Right lobe of liver (tissue), 6 donors: ENCODE measurements at regions not wholly inside any gene's neighbourhood (a gene's known extent, or its start where the extent isn't known, plus 50 kb on each side); places are given as distances from the start of the nearest gene placed in this dataset.

Source experiments
- ATAC-seq, 4 donors: fragments of 200-7000 bp; cut with Tn5 transposase; one replicate each; pipeline ENCODE4 v1.9.1; 2020; ENCODE audit warnings: mild to moderate bottlenecking in 4 of 4, moderate library complexity in 4 of 4
- DNase-seq, 3 donors: peaks; one replicate each; pipeline ENCODE4 v3.0.0-alpha.2; 2020
- H3K27ac ChIP-seq, 3 donors: fragments of 200-600 bp; one replicate each; pipeline ENCODE4 v1.8.0; 2022
- H3K27me3 ChIP-seq, 2 donors: fragments of 200-600 bp; one replicate each; pipeline ENCODE4 v1.8.0; 2022
- H3K36me3 ChIP-seq, 4 donors: fragments of 200-600 bp; sonication (generic) in 1 of 4; one replicate each; pipeline versions ENCODE4 v1.5.1 to v1.8.0; 2017 to 2022; ENCODE audit warnings: control low read depth in 1 of 4
- H3K4me1 ChIP-seq, 4 donors: fragments of 200-600 bp; sonication (generic) in 1 of 4; one replicate each; pipeline versions ENCODE4 v1.5.1 to v1.8.0; 2017 to 2022; ENCODE audit warnings: control low read depth in 1 of 4
- H3K4me3 ChIP-seq, 3 donors: fragments of 200-600 bp; one replicate each; pipeline ENCODE4 v1.8.0; 2022
- H3K9me3 ChIP-seq, 4 donors: fragments of 200-600 bp; sonication (generic) in 1 of 4; one replicate each; pipeline versions ENCODE4 v1.5.1 to v1.8.0; 2017 to 2022; ENCODE audit warnings: control low read depth in 1 of 4
- POLR2A ChIP-seq: fragments of 450-650 bp; IDR thresholded peaks from one replicate; pipeline ENCODE4 v1.6.1; 2017; ENCODE audit warnings: antibody characterized with exemption, mild to moderate bottlenecking
- WGBS: methylation state at CpG from one replicate; pipeline ENCODE4 v1.1.6; 2018; ENCODE audit warnings: low coverage, low lambda C conversion rate; ENCODE audit not compliant: insufficient coverage; ENCODE audit errors: missing lambda C conversion rate; 5-methylcytosine and 5-hydroxymethylcytosine counted together
- intact Hi-C, 2 donors: fragments of 100-400 bp; cut with DNase I; formaldehyde crosslinking; loops; one replicate each; pipeline versions ENCODE4 v1.11.2 to v1.14.1; 2022
- TF ChIP-seq, protein P1 (sequence below), 4 donors: fragments of 200-600 bp in 3 of 4; fragments of 450-650 bp in 1 of 4; IDR thresholded peaks; one replicate each; pipeline versions ENCODE4 v1.5.1 to v1.8.0; 2016 to 2022; ENCODE audit warnings: antibody characterized with exemption in 4 of 4, mild to moderate bottlenecking in 2 of 4
- donor health status: DM: no; HTN: yes; CAD: no.
- donor health status: DM: no; HTN: no; CAD: no.
- donor health status: DM: no; HTN: no; CAD: no.
- donor health status: DM: no; HTN: yes; CAD: no.
- donor health status: DM: no; HTN: yes; CAD: no.

DNA sequence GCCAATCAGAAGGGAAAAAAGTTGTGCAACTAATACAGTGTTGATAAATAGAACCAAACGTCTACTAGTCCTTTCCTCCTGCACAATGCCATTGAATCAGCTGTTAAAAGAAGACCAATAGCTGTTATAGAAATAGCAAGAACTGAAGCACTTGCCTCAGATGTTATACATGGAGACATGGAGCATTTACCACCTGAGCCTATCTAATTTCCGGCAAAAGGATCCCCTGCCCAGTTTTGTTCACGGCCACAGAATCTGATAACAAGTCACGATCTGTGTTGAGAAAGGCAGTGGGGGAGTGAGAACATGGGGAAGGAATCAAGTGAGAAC, 285.4 kb downstream of the ZEB2 start:
- TF ChIP-seq, protein P1, sequence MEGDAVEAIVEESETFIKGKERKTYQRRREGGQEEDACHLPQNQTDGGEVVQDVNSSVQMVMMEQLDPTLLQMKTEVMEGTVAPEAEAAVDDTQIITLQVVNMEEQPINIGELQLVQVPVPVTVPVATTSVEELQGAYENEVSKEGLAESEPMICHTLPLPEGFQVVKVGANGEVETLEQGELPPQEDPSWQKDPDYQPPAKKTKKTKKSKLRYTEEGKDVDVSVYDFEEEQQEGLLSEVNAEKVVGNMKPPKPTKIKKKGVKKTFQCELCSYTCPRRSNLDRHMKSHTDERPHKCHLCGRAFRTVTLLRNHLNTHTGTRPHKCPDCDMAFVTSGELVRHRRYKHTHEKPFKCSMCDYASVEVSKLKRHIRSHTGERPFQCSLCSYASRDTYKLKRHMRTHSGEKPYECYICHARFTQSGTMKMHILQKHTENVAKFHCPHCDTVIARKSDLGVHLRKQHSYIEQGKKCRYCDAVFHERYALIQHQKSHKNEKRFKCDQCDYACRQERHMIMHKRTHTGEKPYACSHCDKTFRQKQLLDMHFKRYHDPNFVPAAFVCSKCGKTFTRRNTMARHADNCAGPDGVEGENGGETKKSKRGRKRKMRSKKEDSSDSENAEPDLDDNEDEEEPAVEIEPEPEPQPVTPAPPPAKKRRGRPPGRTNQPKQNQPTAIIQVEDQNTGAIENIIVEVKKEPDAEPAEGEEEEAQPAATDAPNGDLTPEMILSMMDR (IDR thresholded peaks at IDR 0.05) = no peak
- TF ChIP-seq POLR2A = no peak
- ATAC-seq = no peak
- WGBS = 57% methylated on average over 4 of the region's 4 CpGs

DNA sequence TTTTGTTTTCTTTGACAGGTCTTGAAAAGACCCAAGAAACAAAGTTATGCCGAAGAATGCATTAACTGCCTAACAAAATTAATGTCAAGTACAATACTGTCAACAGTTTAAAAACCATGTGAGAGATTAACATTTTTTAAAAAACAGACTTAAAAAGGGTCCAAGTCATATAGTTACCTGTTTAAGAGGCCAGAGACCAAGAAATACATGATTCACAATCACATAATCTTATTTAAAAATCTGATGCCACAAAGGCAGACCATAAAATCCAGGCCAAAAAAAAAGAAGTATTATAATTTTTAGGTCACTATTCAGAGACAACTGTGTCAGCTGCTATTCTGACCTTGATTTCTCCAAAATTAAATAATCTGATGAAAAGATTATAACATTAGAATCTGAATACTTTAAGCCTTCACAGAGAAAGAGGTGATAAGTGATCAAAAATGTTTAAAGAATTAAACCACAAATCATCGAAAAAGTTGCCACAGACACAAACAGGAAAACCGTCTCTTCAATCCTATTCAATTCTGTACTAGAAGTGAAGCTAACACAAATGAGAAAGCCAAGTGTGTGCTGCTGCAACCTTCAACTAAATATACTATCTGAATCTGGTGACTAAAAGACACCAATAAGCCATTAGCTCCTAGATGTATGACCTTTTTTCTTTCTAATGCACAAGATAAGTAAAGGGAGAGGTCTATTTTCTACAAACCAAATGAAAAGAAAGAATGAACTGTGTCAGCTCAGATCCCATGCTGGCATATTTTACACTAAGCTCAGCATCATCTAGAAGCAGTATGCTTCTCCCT, 286.0 kb downstream of the ZEB2 start:
- WGBS = 78% methylated on average over 3 of the region's 3 CpGs
- H3K27ac ChIP-seq = no peak overlapping the region

More for the DNA sequence above, 285.4 kb downstream of the ZEB2 start:
- no peaks in the 10 kb centered on the region for H3K36me3 ChIP-seq
- intact Hi-C loops = no loop called here
- H3K4me3 ChIP-seq = no peak overlapping the region
- H3K27ac ChIP-seq = no peak overlapping the region
- no peaks in the 10 kb centered on the region for H3K4me1 ChIP-seq
- no peaks in the 10 kb centered on the region for H3K9me3 ChIP-seq
- no peak for DNase-seq
- no peaks in the 10 kb centered on the region for H3K27me3 ChIP-seq

DNA sequence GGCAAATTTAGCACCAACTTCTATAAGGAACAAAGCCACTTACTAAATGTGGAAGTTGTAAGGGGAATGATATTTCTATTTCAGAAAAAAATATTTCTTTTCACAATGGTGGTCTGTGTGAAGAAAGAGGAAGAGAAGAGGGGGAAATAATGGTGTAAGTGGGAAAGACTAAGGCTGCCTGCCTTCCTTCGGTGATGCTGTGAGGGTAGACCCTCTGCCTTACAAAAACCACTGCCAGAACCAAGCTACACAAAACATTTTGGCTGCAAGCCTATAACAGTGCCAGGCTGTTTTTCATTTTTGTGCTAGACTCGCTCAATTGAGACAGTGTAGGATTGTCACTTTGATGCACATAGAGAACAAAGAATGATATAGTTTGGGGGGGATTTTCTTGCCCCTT, 286.6 kb downstream of the ZEB2 start:
- no peak overlapping the region for H3K27ac ChIP-seq
- WGBS = 65% methylated on average over 2 of the region's 2 CpGs
- TF ChIP-seq, protein P1 (IDR thresholded peaks at IDR 0.05) = no peak
- TF ChIP-seq POLR2A = no peak
- DNase-seq (no peak), ATAC-seq (no peak)
- no peaks in the 10 kb centered on the region for H3K27me3 ChIP-seq
- no peaks in the 10 kb centered on the region for H3K9me3 ChIP-seq
- no peak overlapping the region for H3K4me3 ChIP-seq
- intact Hi-C loops = no loop called here
- no peaks in the 10 kb centered on the region for H3K4me1 ChIP-seq
- no peaks in the 10 kb centered on the region for H3K36me3 ChIP-seq

More for the DNA sequence above, 286.0 kb downstream of the ZEB2 start:
- H3K4me3 ChIP-seq = no peak overlapping the region
- TF ChIP-seq, protein P1 (IDR thresholded peaks at IDR 0.05) = no peak
- no peak for TF ChIP-seq POLR2A
- H3K27me3 ChIP-seq = no peaks in the 10 kb centered on the region
- no peaks in the 10 kb centered on the region for H3K4me1 ChIP-seq
- ATAC-seq = no peak
- DNase-seq = no peak
- no peaks in the 10 kb centered on the region for H3K36me3 ChIP-seq
- intact Hi-C loops = no loop called here
- no peaks in the 10 kb centered on the region for H3K9me3 ChIP-seq

- no peak overlapping the region for H3K4me3 ChIP-seq
Measured at GRCh38 chr2:144230448-144231085, 289.4 kb downstream of the ZEB2 start.

More at GRCh38 chr2:144230448-144231085, 289.4 kb downstream of the ZEB2 start:
- DNase-seq (no peak), ATAC-seq (peak in 1 of 4 donors; percentile 66)
- H3K27me3 ChIP-seq = no peaks in the 10 kb centered on the region
- no peaks in the 10 kb centered on the region for H3K4me1 ChIP-seq
- WGBS = 75% methylated on average over 1 of the region's 1 CpG
- no peak for TF ChIP-seq POLR2A
- TF ChIP-seq, protein P1 (IDR thresholded peaks at IDR 0.05) = no peak
- no peak overlapping the region for H3K27ac ChIP-seq
- intact Hi-C loops = no loop called here
- H3K9me3 ChIP-seq = no peaks in the 10 kb centered on the region
- H3K36me3 ChIP-seq = no peaks in the 10 kb centered on the region
